NCI-H2227 (cell line): ENCODE measurements at regions not wholly inside any gene's neighbourhood (a gene's known extent, or its start where the extent isn't known, plus 50 kb on each side); places are given as distances from the start of the nearest gene placed in this dataset.

Experiments
- DNase-seq: peaks from one replicate; lab custom pipeline; 2025; ENCODE audit not compliant: unreplicated experiment; lab: John Stamatoyannopoulos, UW

DNA sequence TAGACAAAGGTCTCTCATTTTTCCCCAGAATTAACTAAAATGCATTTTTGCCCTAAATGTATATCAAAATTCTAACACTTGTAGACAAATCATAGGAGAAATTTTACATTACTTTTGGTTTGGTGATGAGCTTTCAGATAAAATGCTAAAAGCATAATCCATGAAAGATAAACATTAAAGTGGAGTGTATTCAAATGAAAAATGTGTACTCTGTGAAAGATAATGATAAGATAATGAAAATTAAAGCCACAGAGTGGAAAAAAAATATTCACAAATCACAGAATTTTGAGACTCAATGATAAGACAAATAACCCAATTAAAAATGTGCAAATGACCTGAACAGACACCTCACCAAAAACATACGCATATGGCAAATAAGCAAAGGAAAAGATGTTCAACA lies 176.9 kb upstream of the ADAMTS16 start:
- DNase-seq: no peak

DNA sequence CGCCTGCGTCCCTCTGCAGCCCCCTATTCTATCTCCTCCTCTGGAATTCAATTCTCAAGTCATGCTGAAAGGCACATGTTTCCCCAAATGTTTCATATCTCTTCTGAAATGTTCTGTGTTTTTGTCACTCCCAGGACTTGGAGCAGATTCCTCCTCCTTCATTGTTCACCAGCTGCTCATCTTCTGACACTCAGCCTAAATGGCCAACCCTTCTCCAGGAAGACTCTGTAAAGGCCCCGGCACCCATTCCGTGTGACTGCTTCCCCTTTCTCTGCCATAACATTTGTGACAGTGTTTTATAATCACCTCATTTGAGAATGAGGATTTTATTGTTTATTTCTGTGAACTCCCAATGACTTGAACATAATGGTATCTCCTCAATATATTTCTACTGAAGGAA lies 170.8 kb upstream of the ADAMTS16 start:
- DNase-seq: no peak

DNA sequence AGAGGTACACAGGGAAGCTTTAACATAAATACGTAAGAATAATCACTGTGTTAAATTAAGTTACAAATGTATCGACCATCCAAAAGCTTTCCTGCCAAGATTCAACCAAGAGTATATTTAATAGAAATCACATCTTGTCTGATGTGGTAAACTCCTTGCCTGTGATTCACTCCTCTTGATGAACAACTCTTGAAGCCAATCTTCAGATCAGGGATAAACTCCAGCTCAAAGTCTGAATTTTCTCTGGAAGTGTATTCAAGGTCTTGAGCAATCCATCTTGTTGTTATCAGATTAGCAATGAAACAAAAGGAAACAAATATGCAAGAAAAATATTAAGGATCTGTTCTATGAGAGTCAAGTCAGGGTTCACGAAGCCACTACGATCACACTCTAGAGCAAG lies 170.0 kb upstream of the ADAMTS16 start:
- no peak for DNase-seq

DNA sequence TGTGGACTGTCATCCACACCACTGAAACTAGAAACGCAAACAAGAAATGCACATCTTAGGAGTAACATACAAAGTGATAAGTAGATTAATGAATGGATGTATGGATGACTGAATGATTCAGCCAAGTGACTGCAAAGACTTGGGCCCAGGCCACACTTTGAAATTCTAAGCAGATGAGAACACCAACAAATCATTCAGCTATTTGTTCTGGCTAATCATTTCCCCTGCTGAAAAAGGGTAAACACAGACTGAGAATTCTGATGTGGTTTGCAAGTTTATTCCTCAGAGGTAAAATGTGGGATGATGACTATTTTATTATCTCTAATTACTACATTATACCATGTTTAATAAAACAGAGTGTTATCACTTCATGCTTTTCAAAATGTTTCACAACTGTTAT lies 163.2 kb upstream of the ADAMTS16 start:
- DNase-seq: no peak

DNA sequence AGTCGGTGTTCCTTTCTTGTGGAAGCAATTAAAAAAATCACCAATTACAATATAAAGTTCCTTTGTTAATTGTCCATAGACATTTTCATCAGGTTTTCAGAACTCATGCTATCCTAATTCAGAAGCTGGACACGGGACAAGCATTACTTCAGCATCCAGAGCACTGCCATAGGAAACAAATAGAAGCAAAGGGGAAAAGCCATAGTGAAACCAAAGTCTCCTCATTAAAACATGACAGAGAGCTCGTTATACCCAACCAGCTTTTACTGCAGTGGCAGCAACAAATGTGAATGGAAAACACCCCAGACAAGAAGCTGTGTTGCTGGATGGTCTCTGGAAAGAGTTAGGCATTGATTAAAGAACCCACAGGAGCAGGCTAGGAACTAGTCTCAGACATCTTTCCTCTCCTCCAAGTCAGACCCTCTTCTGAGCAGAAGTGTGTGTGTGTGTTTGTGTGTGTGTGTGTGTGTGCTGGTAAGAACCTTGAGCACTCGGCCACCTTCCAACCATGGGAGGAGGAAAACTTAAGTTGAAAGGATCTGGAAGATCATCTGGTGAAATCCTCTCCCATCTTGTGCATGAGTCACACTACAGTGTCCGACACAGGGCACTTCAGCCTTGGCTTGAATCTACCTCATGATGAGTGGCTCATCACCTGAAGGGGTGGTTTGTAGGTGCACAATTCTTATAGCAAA lies 162.6 kb upstream of the ADAMTS16 start:
- no peak for DNase-seq

DNA sequence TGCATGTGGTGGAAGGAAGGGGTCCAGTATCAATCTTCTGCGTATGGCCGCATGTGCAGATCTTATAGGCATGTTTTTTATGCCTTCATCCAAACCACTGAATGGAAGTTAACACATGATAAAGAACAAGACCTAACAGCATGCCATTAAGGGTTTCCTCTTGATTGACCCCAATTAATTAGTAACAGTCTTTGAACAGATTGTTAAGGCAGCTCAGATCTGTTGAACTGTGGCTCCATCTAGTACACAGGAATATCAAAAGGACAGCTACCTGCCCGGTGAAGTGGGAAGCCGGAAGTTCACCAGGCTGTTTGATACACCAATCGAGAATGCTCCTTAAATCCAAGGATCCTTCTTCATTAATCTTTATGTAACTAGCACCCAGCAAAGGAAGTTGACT lies 159.9 kb upstream of the ADAMTS16 start:
- DNase-seq: no peak

DNA sequence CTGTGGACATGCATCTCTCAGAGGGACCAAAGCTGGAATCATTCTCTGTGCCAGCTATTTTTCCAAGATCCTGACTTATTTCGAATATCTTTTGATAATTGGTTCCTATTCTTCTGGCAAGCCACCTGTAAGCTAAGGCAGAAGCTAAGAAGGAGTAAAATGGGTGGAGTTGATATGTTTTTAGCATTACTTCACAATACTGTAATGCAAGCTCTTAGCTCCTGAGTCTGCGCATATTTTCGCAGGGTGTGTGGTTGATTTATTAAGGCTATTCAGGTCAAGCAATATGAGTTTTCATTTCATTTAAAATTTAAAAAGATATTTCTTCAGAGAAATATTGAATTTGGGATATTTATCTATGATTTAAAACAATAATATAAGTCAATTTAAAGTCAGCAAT lies 158.5 kb upstream of the ADAMTS16 start:
- DNase-seq: no peak

DNA sequence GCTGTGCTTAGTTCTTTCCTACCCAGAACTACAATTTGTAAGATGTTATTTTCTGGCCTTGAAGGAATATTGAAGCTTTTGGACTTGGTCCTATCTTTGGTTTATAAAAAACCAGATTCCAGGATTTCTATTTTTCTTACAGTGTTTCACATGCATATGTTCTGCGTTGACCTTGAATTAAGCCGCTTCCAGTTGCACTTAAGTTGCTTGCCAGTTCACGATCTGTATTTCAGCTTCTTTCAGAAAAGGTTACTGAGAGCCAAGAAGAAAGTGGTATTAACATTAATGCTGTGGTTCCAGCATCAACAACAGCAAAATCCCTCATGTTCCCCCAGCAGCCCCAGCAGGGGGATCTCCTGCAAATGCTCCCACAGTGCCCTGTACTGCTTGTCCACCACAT lies 156.4 kb upstream of the ADAMTS16 start:
- DNase-seq: no peak

DNA sequence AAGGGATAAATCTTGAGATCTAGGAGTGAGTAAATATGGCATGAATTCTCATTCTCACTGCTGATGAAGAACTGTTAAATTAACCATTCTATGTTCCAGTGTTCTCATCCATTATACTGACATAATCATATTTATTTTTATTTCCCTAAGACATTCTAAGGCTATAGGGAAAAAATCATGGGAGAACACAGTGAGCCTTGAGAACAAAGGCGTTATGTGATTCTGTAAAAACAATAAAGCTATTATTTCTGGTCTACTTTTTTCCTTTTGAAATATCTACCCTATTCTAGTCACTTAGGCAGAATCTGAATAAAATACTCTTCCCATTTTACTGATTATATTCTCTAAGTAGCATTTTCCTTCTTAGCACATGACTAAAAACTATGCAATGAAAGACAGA lies 155.7 kb upstream of the ADAMTS16 start:
- DNase-seq: no peak

DNA sequence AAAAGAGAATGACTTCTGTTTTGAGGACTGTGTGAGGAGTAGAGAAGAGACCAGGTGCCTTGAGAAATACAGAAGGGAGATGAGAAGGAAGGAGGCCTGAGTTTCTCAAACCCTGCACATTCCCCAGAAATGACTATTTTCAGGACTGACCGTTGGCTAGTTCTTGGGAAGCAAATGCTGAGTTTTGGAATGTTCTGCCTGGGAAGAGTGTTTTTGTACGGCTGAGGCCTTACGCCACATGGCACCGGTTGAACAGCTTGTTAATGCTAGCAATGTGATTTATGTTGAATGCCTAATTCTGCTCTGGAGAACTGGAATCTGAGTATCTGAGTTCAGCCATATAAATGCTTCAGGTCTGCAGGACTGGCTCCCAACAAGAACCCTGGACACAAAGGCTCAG lies 152.7 kb upstream of the ADAMTS16 start:
- no peak for DNase-seq

DNA sequence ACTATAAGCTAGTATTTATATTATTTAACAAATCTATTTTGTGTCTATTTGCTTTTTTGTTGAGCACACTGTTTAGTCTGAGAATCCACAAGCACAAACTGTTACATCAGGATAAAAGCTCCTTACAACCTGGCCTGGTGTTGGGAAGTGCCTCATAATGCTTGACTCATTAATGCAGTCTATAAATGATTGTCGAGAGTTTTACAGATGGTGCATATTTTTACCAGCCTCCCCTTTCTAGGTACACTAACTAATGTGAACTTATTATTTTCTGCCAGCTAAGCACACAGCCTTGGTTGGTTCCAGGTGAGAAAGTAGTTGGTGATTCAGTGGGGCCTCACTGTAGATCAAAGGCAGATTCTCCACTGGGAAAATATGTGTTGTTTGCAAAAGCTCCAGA lies 151.0 kb upstream of the ADAMTS16 start:
- DNase-seq: no peak

DNA sequence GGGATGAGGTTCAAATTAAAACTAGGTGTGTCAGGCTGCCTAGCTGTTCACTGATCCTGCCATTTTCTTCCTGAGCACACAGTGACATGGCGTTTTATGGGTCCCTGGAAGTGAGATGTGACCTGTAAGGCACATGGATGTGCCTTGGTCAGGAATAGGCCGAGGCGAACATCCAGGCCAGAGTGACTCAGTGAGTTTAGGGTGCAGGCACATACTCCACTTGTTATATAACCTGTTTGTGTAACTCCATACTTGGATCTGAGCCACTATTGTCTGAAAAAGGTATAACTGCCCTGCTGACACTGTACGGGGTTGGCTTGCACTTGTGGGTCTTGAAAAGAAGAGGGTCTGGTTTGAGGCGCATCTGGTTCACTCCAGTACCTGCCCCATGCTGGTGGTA lies 150.1 kb upstream of the ADAMTS16 start:
- no peak for DNase-seq

DNA sequence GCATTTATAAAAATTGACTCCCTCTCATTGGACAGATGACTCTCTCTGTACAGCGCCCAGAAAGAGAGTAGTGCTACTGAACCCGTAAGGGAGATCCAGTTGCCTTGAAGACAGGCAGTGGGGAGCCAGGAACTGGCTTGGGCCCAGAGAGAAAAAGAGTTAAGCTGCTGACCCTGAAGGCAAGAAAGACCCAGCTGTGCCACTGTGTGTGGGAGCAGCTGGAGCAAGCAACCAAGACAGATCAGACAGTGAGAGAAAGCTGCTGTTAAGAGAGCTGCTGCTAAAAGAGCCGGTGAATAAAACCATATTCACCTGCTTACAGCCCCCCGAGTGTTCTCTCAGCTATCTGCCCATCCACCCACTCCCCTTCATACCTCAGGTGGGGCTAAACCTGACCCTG lies 149.7 kb upstream of the ADAMTS16 start:
- no peak for DNase-seq

DNA sequence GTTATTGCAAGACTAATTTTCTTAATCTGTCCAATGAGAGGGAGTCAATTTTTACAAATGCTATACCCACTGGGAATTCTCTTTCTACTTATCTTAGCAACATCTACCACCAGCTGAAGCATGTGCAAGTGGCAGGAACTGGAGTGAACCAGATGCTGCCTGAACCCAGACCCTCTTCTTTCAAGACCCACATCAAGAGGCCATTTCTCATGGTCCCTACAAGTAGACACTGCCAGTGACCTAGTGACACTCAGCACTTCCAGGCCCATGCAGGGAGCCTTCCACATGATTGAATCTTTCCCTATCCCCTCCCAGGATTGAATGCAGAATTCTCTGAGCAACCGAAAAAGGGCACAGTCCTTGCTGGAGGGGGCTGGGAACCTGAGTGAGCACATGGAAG lies 148.2 kb upstream of the ADAMTS16 start:
- no peak for DNase-seq

DNA sequence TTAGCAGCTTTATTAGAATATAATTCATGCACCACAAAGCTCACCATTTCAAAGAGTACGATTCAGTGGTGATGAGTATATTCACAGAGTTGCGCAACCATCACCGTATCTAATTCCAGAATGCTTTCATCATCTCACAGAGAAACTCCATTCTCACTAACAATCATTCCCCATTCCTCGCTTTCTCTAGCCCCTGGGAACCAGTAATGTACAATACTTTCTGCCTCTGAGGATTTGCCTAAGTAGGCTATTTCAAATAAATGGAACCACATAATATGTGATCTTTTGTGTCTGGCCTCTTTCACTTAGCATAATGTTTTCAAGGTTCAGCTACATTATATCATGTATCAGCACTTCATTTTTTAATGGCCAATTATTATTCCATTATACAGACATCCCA lies 145.1 kb upstream of the ADAMTS16 start:
- no peak for DNase-seq

DNA sequence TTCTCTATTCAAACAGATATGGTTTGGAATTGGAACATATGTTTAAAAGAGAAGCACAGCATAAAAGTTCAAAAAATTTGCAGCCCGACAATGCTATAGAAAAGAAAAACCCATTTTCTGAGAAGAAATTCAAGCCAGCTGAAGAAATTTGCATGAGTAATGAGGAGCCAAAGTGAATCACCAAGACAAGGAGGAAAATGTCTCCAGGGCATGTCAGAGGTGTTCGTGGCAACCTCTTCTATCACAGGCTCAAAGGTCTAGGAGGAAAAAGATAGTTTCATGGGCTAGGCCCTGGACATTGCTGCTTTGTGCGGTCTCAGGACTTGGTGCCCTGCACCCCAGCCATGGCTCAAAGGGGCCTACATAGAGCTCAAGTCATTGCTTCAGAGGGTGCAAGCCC lies 134.8 kb upstream of the ADAMTS16 start:
- no peak for DNase-seq

DNA sequence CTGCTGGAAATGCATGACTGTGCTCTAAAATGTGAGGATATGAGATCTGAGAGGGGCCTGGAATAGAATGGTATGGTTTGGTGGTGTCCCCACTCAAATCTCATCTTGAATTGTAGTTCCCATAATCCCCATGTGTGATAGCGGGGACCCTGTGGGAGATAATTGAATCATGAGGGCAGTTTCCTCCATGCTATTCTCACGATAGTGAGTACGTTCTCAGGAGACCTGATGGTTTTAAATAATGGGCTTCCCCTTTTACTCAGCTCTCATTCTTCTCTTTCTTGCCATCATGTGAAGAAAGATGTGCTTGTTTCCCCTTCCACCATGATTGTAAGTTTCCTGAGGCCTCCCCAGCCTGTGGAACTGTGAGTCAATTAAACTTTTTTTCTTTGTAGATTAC lies 133.6 kb upstream of the ADAMTS16 start:
- no peak for DNase-seq

DNA sequence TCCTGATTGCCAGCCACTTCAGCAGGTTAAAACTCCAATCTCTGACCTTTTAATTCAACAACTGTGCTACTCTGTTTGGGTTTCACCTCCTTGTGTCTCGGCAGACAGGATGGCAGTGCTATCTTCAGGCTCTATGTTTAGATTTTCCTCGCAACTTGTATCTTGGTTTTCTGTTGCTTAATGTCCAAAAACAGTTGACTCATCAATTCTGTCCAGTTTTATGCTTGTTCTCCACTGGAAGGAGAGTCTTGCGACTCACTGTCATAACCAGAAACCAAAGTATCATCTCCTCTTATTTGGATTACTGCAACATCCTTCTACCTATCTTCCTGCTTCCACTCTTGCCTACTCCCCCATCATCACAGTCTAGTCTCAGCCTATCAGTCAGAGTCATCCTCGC lies 130.9 kb upstream of the ADAMTS16 start:
- no peak for DNase-seq

DNA sequence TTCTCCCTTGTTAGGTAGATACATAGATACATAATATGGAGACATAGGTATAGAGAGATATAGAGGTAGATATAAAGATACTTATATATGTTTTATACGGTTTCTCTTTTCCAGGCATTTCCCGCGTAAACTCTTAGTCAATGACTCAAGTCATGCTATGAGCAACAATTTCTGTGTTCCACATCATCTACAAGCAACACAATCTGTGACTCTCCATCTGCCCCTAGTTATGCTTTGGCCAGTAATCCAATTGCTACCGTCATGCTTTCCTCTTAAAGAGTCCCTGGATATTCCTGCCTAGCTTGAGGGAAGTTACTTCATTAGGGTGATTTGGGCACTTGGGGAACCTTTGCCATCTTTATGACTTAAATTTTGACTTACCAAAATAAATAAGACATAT lies 129.0 kb upstream of the ADAMTS16 start:
- no peak for DNase-seq

DNA sequence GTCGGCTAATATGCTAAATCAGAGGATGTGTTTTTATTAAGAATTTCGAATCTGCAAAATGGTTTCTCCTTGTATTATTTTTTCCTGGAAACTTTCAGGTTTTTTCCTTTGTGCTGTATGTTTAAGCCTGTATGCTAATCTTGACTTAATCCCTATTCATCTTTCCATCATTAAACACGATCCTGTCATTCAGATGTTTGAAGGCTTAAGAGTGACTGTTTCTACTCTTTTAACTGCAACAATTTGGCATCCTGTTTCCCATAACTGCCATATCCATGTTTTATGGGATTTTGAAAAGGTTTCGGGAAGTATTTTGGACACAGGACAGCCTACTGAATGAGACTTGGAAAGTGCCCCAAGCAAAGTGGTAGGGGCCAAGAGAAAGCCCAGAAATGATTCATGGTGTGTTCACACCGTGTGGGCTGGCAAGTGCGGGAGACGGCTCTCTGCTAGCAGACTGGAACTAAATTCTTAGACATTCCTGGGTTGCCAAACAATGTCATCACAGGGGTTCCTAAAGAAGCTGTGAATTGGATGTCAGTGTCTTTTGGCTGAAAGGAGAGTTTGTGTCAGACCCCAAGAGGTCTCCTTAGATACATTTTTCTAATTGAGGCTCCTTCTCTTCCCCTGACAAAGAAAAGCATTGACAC lies 125.4 kb upstream of the ADAMTS16 start:
- DNase-seq: no peak

DNA sequence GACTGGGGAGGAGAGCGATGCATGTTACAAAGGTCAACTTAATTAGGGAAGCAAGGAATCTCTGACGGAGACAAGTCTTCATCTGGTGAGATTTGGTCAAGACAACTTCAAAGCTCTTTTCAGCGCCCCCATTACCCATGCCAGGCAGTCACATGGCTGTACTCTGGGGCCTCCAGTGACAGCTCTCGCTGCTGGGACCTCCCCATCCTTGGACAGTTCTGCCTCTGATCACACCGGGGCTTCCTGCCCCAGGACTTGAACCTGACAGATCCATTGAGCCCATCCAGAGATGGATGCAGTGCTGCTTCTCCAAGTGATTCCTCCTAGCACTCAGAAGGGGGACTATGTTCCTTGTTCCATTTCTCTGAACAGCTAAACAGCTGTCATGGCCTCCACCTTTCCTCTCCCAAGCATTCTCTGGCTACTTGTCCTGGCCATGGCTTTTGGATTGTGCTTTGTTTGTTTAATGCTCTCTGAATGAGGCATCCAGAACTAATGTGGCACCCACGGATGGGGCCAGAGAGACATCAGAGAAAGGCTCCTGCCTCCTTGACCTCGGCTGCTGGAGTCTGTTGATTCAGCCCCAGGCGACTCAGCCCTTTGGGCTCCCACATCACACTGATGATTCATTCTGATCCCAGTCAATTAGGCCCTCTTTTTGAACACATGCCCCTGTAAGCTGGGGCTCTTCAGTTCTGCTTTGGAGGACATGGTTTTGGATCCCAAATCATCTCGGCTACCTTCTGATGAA lies 122.1 kb upstream of the ADAMTS16 start:
- DNase-seq: no peak

DNA sequence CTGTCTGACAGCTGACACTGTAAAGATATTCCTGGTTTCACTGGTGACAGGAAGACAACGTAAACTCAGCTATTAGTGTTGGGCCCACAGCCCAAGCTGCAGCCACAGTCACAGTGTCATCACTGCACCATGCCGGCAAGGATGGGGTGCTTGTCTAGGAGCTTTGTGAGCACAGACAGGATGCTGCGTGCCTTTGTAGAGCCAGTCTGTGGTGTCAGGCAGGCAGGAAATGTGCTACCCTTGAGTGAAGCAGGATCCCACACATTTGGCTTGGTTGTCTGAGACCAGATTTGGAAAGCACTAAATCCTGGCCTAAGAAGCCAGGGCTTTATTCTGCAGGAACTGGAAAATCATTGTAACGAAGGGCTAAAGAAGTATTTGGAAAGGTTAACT lies 121.6 kb upstream of the ADAMTS16 start:
- no peak for DNase-seq
